ENCODE measurements at regions not wholly inside any gene's neighbourhood (a gene's known extent, or its start where the extent isn't known, plus 50 kb on each side); places are given as distances from the start of the nearest gene placed in this dataset.
A peak's percentile ranks its signal among the peaks of the same experiment; 100 is the strongest.
"Not testable (repeated sequence)": the region's sequence is repeated elsewhere in the genome, so short reads cannot be mapped to it uniquely, and the experiment has no call there.

DNA sequence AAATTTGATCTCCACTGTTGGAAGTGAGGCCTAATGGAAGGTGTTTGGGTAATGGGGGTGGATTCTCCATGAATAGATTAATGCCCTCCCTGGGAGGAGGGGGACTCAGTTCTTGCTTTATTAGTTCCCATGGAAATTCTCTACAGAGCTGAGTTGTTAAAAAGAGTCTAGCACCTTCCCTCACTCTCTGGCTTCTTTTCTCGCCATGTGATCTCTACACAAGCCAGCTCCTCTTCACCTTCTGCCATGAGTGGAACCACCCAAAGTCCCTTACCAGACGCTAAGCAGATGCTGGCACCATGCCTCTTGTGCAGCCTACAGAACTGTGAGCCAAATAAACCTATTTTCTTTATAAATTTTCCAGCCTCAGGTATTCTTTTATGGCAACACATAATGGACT lies 465.8 kb upstream of the ANO5 start:
- DNase-seq, result no peak

DNA sequence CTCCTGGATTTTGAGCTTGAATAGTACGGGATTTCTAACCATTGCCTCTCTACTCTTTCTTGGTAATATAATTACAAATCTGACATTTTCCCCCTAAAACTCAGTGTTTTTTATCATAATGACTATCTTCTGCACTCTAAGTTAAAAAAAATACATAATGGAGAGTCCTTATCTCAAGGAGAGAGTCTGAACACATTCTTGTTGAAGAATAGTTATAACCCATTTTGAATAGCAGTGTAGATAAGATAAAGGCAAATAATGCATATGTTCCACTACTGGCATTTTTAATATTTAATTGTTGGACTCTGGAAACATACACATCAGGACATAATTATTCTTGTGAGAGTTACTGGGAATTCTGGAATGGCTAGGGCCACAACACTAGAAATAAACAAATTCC lies 456.5 kb upstream of the ANO5 start:
- DNase-seq, result no peak

DNA sequence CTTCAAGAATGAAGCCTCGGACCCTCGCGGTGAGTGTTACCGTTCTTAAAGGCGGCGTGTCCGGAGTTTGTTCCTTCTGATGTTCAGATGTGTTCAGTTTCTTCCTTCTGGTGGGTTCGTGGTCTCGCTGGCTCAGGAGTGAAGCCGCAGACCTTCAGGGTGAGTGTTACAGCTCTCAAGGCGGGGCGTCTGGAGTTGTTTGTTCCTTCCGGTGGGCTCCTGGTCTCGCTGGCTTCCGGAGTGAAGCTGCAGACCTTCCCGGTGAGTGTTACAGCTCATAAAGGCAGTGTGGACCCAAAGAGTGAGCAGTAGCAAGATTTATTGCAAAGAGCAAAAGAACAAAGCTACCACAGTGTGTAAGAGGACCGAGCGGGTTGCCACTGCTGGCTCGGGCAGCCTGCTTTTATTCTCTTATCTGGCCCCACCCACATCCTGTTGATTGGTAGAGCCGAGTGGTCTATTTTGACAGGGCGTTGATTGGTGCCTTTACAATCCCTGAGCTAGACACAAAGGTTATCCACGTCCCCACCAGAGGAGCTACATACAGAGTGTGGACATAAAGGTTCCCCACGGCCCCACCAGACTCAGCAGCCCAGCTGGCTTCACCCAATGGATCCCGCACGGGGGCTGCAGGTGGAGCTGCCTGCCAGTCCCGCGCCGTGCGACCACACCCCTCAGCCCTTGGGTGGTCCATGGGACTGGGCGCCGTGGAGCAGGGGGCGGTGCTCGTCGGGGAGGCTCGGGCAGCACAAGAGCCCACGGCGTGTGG lies 440.2 kb upstream of the ANO5 start:
- not testable (repeated sequence) for DNase-seq

DNA sequence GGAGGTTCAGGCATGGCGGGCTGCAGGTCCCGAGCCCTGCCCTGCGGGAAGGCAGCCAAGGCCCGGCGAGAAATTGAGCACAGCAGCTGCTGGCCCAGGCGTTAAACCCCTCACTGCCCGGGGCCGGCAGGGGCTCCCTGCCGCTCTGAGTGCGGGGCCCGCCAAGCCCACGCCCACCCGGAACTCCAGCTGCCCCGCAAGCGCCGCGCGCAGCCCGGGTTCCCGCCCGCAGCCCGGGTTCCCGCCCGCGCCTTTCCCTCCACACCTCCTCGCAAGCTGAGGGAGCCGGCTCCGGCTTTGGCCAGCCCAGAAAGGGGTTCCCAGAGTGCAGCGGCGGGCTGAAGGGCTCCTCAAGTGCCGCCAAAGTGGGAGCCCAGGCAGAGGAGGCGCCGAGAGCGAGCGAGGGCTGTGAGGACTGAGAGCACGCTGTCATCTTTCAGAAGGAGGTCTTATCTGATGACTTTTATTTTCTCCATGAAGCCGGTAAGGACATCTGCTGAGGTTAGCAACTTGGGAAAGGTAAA lies 439.6 kb upstream of the ANO5 start:
- not testable (repeated sequence) for DNase-seq

DNA sequence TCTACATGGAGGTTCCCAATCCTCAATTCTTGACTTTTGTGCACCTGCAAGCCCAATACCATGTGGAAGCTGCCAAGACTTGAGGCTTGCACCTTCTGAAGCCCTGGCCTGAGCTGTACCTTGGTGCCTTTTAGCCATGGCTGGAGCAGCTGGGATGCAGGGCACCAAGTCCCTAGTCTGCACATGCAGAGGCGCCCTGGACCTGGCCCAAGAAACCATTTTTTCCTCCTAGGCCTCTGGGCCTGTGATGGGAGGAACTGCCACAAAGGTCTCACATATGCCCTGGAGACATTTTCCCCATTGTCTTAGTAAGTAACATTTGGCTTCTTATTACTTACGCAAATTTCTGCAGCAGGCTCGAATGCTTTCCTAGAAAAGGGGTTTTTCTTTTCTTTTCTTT lies 431.9 kb upstream of the ANO5 start:
- DNase-seq, result no peak

DNA sequence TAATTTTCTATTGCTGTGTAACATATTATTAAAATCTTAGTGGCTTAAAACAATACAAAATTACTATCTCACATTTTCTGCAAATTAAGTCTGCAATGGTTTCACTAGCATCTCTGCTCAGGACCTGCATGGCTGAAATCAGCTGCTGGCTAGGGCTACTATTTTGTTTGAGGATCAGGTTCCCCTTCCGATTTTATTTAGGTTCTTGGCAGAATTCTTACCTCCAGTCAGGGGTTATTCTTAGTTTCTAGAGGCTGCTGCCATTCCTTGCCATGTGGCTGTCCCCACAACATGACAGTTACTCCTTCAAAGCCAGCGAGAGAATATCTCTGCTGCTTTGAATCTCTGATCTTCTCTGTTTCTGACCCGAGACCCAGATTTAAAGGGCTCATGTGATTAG lies 424.5 kb upstream of the ANO5 start:
- DNase-seq, result no peak

DNA sequence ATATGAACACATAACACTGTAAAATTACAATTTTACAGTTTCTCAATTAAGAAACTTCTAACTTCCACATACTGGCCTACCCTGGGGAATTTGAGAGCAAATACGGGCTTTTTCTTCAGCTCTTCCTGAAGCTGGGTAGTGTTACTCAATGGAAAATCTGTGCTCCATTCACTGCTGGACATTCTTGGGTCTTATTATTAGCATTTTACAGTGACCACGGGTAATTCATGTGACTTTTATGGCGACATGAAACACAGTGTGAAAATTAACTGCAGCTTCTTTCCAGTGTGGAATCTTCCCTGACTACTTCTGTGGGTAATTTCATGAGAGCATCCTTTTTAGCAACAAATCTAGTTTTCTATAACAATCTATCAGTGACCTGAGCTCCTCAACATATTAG lies 423.7 kb upstream of the ANO5 start:
- no peak for DNase-seq

DNA sequence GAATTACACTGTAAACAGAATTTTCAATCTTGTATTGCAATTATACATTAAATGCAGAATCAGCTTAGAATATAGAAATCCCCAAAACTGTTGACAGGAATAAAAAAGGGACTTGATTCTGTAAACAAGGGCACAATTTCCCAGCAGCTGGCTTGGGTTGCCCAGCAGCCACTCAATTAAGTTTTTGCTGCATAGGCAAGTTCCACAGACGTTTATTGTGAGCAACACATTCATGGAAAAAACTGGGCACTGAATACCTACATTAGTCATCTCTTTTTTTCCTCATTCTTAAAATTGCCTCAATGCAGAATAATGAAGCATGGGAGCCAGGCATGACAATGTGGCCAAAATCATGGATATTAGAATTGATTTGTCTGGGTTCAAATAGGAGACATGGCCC lies 421.8 kb upstream of the ANO5 start:
- DNase-seq, result no peak

DNA sequence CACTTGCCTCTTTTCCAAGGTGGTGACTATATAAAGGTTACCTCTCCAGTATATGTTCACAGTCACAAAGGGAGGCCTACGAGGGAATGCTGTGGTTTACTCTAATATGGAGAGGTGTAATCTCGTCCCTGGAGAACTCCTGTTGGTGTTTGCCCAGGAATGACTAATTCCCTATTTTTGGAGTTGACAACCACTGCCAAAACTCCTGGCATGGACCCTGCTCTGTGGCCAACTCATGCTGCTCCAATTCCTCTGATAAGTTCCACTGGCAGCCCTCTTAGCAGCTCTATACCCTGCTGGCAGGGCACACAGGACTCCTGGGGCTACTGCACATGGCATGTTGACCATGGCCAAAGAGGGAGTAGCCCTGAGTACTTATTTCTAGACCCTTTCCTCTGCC lies 418.7 kb upstream of the ANO5 start:
- DNase-seq, result no peak

DNA sequence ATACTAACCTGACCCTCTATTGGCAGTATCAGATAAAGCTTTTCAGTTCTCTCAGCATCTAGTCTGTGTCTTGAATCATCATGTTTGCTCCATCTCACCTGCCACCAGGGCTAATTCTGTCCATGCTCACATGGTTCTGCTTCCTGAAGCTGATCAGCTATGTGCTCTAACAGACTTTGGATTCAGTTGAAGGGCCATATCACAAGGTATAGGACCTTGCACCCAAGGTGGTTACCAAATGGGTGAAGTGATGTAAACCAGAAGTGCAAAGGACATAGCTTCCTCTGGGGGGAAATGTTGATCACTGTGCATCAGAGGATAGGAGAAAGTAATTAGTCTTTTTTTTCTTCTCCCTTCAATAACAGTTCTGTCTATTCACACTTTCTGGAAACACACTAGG lies 417.0 kb upstream of the ANO5 start:
- no peak for DNase-seq

DNA sequence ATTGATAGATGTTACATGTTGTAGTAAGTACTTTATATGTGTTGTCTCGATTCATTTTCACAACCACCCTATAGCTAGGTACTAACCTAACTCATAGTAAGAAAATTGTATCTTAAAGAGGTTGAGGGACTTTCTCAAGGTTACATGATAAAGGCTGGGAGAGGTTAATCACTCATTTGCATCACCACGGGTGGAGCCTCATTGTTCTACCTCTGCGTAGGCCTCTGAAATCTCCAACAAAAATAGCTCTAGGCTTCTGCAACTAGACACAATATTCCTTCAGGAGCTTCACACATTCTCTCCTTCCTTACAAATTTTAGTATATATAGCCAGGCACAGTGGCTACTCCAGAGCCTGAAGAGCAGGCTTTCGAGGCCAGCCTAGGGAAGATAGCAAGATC lies 408.9 kb upstream of the ANO5 start:
- DNase-seq, result no peak

DNA sequence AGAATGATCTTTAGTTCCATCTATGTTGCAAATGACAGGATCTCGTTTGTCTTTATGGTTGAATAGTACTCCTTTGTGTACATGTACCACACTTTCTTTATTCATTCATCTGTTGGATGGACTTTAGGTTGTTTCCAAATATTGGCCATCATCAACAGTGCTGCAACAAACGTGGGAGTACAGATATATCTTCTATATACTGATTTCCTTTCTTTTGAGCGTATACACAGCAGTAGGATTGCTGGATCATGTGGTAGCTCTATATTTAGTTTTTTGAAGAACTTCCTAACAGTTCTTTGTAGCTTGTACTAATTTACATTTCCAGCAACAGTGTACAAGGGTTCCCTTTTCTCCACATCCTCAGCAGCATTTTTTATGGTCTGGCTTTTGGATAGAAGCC lies 407.5 kb upstream of the ANO5 start:
- no peak for DNase-seq

DNA sequence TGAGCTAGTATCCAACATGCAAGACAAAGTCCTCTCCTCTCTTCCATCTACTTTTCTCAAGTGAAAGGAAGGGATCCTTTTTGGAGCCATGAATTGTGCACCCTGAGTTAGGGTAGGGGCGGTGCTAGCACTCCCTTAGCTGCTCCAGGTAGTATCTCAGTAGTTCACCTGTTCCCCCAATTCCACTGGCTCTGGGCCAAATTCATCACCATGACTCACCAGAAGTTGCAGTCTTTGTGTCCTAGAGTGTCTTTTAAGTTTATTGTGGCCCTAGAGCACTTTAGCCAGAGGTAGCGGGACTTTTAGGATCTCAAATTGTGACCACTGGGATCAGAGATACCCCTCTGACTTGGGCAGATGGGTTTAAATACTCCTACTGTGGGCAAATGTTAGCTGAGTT lies 398.6 kb upstream of the ANO5 start:
- DNase-seq, result no peak

DNA sequence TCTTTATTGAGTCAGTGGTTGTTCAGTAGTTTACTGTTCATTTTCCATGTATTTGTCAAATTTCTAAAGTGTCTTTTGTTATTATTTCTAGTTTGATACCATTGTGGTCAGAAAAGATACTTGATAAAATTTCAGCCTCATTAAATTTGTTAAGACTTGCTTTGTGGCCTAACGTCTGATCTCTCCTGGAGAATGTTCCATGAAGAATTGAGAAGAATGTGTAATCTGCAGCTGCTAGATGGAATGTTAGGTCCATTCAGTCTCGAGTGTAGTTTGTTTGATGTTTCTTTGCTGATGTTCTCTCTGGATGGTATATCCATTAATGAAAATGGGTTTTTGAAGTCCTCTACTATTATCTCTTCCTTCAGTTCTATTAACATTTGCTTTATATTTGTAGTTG lies 394.7 kb upstream of the ANO5 start:
- DNase-seq, result no peak

DNA sequence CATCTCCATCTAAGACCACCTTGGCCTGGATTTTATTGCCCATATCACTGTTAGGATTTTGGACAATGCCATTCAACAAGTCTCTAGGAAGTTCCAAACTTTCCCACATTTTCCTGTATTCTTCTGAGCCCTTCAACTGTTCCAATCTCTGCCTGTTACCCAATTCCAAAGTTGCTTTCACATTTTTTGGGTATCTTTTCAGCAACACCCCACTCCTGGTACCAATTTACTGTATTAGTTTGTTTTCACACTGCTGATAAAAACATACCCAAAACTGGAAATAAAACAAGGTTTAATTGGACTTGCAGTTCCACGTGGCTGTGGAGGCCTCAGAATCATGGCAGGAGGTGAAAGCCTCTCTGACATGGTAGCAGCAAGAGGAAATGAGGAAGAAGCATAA lies 388.4 kb upstream of the ANO5 start:
- DNase-seq, result not testable (repeated sequence)

DNA sequence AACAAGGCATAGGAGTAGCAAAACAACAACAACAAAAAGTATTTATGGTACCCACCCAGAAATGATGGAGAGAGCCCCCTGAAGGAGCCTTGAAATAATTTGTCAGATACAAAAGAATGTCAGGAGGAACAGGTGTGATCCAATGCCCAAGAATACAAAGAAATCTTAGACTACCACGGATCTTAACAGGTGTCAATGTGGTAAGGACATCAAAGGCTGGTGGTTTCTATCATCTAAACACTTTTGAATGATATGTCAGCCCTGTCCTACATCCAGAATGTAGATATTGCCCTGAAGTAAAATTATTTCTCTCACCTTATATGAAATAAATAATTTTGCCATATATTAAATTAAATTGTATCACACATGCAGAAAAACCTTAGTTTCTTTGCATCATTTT lies 386.4 kb upstream of the ANO5 start:
- DNase-seq, result no peak

DNA sequence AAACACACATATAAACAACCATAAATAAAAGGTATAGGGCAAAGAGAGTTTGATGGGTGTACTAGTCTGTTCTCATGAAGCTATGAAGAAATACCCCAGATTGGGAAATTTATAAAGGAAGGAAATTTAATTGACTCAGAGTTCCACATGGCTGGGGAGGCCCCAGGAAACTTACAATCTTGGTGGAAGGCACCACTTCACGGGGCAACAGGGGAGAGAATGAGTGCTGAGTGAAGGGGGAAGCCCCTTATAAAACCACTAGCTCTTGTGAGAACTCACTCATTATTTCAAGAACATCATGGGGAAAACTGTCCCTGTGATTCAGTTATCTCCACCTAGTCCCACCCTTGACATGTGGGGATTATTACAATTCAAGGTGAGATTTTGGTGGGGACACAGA lies 385.9 kb upstream of the ANO5 start:
- no peak for DNase-seq

DNA sequence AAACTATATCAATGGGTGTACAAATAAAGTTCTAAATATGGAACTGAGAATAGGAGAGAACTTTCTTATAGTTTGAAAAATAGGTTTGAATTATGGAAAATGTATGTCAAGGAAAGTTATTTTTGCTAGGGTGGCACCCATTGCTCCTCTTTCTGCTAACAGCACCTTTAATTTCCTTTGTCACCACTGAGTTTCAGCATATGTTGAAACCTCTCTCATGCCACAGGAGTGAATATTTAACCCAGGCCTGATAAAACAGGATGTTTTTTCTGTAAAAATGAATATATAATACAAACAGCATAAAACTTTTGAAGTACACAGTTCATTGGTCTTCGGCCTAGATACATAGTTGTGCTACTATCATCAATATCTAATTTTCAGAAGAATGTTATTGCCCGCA lies 385.5 kb upstream of the ANO5 start:
- DNase-seq, result no peak

DNA sequence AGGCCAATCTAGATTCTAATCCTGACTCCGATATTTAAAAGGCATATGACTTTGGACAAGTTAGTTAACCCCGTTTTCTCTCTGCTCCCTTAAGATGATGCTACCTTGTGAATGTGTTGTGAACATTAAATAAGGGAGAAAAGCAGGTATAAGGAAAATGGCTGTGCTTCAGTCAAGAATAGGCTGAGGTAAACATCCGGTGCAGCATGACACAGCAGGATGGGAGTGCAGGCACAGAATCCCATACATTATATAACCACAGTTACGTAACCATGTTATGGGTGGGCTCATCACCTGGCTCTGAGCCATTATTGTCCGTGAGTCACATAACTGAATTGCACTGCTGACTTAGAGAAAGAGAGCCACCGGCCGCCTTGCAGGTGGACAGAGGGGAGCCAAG lies 382.2 kb upstream of the ANO5 start:
- DNase-seq, result no peak

DNA sequence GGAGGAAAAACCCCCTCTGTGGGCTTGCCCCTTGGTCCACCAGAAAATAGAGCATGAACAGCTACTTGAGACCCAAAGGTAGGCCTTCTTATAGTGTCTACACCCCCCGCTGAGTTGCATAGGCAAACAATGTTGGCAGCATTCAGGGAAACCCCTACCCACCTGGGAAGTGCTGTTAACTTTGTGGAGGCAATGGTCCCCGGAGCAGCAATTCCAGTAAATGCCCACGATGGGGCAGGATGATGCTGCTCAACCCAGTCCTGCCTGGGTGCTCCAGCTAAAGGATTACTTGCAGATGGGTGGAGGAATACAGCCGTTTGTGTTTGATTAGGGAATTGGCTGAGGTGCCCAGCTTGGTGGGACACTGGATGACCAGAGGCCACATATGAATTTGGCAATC lies 381.3 kb upstream of the ANO5 start:
- no peak for DNase-seq

DNA sequence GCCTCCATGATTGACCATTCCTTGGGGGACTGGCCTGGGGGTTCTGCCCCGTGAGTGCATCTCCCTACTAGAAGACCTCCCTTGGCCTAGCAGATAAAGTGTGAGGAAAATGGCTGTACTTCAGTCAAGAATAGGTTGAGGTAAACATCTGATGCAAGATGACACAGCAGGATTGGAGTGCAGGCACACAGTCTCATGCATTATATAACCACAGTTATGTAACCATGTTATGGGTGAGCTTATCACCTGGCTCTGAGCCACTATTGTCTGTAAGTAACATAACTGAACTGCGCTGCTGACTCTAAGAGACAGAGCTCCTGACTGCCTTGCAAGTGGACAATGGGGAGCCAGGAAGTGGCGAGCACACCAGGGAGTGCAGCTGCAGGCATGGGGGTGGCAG lies 378.7 kb upstream of the ANO5 start:
- no peak for DNase-seq

DNA sequence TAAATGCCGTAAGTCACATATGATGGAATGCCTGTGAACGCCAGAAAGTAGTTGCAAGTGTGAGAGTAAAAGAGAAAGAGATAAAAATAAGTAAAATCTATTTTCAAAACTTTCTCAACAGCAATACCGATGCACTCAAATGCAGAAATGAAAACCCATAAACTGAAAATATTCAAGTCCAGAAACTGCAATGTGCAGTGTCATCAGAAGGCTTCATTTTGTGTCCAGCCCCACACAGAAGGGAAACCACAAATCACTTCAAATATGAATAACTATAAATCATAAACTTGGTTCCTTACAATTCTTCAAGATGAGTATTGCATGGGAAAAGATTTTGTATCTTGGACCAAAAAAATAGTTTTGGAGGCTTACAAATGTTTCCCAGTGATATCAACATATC lies 375.2 kb upstream of the ANO5 start:
- DNase-seq, result no peak

DNA sequence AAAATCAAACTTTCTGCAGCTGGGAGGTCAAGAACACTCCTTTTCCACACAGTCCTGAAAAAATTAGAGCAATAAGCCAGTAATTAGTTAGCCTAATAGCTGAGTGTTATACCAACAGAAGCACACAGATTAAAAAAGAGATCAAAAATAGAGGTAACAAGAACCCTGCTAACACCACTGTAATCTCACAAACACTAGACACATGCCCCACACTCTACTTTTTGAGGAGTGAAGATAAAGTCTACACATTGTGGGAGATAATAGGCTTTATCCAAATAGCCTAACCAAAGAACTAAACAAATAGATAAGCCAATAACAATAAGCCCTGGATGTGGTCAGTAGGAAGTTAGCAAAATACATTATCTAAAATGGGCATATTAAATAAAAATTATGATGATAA lies 372.7 kb upstream of the ANO5 start:
- no peak for DNase-seq

DNA sequence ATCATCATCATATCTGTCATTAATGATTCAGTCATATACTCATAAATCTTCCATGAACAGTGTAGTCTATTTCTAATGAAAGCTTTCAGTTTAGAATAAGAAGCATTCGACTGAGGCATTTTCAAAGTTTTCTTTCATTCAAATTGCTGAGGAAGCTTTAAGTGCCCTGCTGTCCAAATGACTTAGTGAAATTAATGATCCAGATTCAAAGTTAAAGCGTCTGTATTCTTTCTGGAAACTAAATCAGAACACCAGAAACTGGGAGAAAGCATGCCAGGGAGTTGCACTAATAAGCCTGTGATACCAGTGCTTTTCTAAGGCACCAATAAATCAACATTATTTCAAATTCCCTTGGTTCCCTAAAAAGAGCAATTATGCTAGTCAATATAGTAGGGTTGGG lies 367.8 kb upstream of the ANO5 start:
- DNase-seq, result peak; percentile 1

DNA sequence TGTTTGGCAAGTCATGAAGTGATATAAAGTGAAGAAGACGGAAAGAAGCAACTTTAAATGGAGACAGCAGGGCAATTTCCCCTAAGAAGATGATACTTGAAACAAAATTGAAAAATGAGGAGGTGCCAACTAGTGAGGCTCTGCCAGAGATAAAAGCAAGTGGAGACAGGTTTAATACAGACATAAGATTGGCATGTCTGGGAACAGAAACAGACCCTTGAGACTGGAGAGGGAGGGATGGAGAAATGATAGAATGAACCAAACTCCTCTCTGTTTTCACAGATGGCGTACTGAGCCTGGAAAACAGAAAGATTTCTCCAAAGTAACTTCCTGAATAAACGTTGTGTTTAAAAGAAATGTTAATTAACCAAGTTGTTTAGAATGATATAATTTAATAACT lies 354.5 kb upstream of the ANO5 start:
- no peak for DNase-seq
